GM18858 (cell line): ENCODE measurements at regions not wholly inside any gene's neighbourhood (a gene's known extent, or its start where the extent isn't known, plus 50 kb on each side); places are given as distances from the start of the nearest gene placed in this dataset.
"Not testable (repeated sequence)": the region's sequence is repeated elsewhere in the genome, so short reads cannot be mapped to it uniquely, and the experiment has no call there.

Experiments used
- ATAC-seq: cut with Tn5 transposase; IDR thresholded peaks from one replicate; pipeline ENCODE4 v1.9.1; 2021; ENCODE audit not compliant: unreplicated experiment

DNA sequence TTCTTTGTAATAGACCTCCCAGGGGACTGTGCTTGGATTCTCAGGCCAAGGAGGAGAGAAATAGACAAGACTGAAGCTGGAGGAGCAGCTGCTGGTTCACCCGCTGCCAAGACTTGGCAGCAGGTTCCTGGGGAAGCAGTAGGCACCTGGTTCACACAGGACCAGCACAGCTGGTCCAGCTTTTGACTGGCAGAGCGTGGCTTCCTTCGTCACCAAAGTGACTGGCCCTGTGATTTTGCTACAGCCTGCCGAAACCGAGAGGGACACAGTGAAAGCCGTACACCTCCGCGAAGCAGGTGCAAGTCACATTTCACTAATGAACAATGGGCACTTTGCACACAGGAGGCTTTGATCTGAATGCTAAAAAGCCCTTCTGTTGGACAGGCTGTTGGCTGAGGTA is 199.0 kb downstream of the RNF144B start:
- ATAC-seq = no peak

DNA sequence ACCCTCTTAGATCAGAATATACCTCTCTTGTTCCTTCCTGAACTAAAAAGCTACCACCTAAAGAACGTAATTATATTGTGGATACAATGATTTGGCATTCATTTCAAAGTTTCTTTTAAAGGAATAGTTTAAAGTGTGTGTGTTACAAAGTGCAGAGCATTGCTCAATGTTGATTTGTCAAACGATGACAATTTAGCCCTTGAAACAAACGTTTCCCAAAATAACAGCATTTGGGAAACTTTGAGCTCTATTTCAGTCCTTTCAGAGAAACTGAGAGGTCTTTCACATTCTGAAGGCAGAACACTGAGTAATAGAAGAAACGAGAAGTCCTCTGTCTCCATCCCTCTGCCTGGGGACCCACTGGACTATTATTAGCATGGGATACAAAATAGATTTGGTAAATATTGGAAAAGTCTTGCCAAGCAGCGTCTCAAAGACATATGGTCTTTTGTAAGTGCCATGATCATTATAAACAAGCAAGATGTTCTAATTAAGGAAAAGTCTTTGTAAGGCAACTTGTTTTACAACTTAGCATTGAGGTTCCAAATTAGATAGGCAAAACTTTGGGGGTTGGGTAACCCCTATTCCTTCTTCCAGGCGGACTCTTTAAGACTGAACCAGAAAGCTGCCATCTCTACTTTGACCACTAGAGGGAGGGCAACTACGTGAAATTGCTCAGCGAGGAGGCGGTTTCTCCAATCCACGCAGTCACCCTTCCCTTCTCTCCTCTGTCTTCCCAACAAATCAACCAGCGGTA is 208.8 kb downstream of the RNF144B start:
- peak; percentile 77 for ATAC-seq

DNA sequence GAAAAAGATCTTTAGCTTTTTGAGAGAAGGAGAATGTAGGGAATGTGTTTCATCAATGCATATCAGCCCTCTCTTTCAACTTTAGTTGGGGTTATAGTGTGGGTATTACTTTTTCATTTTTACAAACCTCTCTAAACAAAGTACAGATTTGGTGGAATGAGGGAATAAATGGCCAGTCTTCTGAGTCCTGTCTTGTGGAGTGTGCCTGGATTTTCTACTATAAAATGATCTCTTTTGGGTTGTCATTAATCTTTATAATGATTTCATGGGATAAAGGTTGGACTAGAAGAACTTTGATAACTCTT is 209.3 kb downstream of the RNF144B start:
- no peak for ATAC-seq

DNA sequence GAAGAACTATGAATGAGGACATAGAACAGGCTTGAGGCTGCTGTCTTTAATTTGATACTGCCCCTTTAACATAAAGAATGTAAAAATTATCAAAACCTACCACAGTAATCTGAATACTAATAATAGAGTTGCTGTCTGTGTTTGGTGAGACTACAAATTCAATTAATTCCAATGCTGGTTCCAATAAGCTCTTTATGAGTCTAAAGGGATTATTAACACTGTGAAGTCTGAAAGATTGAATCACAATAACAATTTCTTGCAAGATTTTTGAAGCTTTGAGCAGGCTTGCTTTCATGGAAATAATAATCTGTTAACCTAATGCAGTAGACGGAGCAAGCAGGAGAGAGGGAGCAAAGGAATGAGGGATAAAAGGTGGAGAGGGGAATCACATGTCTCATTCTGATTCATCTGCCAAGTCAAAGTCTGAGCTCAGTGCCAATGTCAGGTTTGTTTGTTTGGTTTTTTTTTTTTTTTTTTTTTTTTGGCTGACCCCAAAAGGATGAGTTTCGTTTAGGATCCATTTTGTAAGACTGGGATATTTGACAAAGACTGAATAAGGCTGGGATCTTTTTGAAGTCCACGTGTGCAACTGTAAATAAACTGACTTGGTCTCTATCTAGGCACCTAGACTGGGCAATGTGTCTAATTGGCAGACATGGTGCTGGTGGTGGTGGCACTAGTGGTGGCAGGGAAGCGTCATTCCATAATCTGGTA is 211.6 kb downstream of the RNF144B start:
- no peak for ATAC-seq

DNA sequence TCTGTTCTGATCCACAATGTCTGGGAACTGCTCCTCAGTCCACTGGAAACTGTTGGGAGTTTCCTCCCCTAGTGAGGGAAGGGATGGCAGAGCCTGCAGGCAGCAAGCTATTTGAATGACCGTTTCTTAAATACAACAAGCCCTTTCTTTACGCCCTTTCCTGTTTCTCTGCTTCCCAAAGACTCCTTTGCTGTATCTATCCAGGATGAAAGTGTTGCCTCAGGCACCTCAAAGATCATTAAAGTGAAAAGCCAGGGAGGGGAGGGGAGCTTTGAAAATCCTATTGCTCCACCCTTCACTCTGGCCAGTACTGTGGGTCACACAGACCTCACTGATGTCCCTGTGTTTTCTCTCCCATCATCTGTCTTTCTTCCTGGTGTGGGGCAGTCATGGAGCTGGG is 213.1 kb downstream of the RNF144B start:
- ATAC-seq = no peak

DNA sequence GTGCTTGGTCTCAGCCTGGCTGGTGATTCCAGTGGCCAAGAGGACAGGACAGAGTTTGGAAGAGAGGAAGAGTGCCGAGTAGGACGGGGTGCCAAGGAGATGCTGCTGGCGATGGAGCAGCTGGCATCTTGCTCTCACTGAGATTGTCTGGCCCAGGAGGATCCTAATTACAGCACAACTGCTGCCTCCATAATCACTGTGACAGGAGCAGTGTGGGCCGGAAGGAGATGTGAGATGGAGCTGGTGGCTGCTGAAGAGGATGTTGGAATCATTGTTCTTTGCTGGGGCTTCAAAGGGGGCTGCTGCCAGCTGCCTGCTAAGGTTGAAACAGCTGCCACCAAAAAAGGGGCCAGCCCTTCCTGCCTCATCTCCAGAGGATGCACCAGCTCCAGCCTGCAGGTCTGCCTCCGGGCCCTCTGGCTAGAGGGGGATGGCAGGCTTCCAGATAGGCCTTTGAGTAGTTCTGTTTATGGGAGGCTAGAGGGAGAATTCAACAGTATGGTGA is 214.4 kb downstream of the RNF144B start:
- ATAC-seq = no peak

DNA sequence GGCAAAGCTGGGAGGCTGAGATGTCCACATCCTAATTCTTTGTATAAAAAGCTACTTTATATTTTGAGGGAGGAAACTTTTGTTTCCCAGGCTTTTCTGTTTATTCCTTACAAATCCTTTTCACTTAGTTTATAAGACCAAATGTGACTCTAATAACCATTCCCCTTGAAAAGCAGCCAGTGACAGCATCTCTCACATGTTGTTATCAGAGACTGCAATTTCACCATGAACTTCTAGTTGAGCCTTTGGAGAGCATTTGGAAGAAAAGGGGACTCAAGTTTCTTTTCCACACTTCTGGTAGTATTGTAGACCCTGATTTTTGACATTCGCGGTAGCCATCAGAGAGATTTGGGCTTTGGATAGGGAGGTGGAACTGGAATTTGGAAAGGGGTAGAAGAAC is 215.8 kb downstream of the RNF144B start:
- ATAC-seq = no peak

DNA sequence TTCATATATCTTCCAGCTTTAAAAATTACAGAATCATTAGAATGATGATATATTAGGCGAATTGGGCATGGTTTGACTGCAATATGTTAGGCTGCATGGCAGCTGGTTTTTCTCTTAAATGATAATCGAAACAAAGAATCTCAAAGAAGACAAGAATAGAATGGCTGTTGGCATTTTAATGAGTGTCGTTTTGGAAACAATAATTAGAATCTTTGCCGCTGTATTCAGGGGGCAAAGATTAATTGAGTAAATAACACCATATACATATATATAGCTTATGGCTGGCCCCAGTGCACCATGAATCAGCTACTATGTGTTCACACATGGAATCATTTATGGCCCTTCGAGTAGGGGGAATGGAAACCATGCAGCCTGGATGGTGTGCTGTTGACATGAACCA is 216.2 kb downstream of the RNF144B start:
- ATAC-seq = no peak

DNA sequence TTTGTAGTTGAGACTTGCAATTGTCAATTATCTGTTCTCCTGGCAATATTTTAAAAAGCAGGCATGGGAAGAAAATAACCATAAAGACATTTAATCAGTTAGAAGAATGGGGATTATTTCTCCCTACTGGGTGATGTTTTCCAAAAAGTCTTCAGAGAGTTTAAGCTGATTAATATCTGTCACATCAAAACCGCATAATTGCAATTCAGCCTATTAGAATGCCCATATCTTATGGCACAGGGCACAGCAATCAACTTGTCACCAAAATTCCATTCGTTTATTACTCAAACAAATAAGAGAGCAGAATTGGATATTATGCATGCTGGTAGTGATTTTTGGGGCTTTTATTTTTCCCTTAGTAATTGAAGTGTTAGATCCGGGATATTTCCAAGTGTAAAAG is 218.7 kb downstream of the RNF144B start:
- no peak for ATAC-seq

DNA sequence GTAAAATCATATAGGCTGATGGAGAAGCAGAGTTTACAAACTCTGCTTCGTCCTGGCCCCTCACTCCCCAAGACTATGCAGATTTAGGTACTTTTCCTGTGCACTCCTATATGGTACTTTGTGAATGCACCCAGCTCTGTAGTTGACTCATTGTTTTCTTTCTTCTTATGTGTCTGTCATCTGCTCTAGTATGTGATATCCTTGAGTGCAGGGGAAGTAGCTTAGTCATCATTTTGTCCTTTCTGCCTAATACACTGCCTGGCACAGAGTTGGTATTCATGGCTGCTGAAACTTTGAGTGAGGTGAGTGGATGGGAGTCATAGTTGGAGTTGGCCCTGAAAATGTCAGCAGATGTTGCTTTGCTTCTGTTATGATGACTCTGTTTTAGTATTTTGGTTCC is 222.6 kb downstream of the RNF144B start:
- ATAC-seq = no peak

DNA sequence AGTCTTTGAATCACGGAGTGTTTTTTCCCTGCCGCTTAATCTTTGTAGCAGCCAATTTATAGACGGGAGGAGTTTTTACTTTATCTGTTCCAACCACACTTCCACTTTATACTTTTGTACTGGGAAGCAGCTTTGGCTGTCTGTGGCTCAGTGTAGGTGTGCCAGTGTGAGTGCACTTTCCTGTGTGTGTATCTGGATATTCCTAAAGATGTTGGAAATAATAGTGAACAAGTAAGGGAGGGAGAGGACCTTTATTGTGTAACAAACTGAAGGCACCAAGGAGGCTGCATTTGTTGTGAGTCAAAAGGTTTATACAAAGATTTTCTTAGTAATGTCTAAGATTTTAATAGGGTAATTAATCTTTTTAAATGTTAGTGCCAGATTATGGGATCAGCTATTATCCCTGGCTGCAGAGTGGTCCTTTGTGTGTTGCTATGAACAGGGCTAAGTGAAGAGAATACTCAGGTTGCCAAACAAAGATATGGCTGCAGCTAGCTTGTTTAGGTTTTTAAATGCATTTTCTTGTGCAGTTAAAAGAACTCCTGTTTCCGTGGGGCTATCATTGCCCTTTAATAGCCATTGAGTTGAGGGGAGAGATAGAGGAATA is 226.3 kb downstream of the RNF144B start:
- no peak for ATAC-seq

DNA sequence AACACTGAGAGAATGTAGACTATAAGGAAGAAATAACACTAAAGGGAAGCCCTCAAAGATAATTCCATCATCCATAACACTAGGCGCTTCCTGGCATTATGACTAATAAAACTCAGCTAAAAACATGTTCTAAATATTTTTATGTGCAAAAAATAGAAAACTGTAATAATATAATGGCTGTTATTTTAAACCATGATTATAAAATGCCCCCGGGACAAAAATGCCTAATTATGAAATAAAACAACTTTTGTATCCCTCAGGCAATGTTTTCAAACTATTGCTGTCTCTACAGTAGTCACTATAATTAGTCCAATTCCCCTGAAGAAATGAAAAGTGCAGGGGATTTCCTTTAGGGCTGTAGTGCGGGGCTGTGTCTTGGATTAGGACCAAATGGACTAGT is 242.4 kb downstream of the RNF144B start:
- no peak for ATAC-seq

DNA sequence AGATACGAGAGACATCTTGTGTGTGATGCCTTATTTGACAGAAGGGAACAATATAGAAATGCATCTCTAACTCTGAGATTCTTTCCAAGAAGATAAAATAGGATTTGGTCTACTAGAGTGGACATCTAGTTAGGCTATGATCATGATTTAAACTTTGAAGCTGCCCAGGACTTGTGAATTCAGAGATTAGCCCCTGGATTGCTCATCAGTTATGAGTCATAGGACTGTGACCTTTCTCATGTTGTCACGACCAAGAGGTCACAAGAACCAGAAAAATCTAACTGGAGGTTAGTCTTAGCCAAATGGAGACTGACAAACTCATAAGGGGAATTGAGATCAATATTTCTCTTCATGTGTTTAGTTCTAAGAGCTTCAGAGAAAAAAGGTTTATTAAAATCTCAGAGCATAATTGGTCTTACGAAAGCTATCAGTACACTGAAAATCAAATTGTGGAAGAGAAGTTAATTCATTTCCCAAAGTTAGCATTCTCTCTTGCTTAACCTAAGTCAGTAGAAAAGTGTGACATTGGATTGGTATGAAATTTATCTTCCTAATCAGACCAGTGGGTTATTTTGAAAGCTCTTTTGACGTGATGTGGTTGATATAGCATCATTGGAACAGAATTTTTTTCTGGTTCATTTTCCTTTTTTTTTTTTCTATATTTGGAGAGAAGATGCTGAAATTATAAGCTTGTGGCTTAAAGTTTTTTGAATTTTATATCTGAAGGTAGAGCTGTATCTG is 245.7 kb downstream of the RNF144B start:
- no peak for ATAC-seq

DNA sequence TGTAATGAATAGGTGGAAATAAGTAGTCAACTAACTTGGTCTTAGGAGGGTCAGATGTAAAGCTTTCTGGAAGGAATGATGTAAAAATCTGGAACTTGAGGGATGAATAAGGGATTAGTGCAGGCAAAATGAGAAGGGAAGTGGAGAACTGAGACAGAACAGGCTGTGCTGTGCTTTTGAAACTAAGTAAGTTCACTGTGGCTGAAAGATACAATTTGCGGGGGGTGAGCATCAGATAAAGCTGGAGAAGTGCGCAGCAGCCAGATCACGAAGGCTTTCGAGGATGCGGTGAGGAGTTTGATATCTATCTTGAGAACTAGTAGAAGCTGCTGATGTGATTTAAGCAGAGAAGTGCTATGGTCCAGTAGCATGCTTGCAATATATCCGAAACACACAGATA is 247.8 kb downstream of the RNF144B start:
- no peak for ATAC-seq

DNA sequence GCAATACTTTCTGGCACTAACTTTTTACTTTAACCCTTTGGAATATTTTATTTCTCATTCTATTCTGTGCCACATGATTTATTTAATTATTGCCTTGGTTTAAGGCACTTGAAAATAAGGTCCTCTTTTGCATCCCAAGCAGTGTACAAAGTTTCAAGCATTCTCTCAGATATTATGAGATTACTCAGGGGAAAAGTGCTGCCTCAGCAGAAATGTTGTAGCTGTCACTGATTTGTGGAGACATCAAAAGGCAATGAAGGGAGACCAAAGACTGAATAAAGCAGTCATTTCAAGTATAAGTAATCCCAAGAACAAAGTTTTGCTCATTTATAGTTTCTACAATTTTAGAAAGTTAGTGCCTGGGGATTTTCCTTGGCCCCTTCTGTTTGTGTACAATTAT is 253.0 kb downstream of the RNF144B start:
- no peak for ATAC-seq

DNA sequence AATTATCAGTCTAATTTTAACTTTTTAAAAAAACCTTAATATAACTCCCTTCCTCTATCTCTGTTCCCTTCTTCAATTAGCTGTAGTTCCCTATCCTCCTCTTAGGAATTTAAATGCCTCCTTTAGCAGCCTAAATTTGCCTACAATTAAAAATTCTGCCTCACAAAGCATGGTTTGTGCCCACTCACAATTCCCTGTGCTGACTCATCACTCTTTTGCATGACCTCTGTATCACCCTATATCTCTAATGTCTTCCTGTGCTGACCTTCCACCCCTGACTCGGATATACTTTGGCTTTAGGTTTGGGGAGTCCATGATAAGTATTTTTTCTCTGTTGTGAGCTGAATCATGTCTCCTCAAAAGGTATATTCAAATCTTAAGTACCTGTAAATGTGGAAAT is 253.6 kb downstream of the RNF144B start:
- ATAC-seq = no peak

DNA sequence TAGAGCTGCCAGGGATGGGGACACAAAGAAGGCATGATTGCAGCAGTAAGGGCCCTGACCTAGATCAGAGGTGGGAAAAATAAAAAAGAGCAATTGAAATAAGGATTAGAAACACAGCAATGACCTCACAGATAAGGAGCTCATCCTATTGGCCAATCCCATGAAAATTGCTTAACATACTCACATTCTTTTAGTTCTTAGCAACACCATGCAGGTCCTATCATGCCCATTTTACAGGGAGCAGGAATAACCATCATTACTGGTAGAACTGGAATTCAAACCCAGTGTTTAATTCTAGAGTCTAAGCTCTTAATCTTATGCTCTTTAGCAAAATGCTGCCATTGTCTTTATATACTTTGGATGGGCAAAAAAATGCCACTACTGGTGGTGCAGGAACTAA is 267.7 kb downstream of the RNF144B start:
- ATAC-seq = no peak

DNA sequence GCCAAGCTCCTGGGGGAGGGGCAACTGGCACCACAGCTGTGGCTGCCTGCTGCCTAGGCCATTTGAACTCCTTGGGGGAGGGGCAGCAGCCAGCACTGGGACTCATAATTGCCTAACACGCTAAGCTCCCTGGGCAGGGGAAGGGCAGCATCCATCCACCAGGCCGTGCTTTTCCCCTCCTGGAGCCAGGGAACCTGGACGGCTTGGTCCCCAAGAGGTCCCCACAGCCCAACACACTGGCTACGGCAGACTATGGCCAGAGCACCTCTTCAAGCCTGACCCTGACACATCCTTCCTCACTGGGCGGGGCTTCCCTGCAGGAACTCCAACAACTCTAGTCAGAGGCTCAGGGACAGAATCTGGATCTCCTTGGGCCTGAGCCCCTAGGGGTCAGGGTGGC is 269.4 kb downstream of the RNF144B start:
- ATAC-seq = no peak

DNA sequence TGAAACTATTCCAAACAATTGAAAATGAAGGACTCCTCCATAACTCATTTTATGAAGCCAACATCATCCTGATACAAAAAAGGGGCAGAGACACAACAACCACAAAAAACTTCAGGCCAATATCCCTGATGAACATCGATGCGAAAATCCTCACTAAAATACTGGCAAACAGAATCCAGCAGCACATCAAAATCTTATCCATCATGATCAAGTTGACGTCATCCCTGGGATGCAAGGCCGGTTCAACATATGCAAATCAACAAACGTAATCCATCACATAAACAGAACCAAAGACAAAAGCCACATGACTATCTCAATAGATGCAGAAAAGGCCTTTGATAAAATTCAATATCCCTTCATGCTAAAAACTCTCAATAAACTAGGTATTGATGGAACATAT is 272.8 kb downstream of the RNF144B start:
- not testable (repeated sequence) for ATAC-seq

DNA sequence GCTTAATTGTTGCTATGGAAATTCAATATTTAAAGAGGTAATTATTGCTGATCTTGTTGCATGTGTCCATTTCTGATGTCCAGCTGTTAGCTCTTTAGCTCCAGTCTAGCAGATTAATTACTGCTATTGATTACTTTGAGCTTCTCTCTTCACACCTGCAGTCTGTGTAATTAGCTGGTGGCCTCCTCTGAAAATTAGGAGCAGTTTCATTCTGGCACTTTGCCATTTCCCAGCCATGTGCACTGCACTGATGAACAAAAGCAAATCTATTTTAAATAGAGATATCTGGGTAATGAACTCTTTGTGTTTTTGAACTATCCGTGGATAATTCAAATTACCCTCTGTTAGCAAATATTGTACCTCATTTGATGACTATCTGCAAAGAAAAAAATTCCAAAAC is 275.9 kb downstream of the RNF144B start:
- ATAC-seq = no peak

DNA sequence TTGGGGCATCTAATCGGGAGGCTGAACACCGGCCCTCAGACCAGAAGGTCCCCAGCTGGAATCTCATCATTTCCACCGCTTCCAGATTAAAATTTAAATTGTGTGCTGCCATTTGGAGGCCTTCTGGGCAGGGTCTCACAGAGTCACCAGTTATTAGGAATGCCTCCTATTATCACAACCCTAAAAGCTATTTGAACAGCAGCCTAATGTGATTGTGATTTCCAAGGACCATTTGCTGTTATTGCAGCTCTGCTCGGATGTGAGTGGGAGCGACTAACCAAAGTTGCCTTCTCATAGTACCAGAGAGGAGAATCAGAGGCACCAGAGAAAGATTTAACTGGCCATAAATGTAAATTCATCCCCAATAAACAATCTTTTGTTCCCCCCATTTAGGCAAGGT is 277.3 kb downstream of the RNF144B start:
- ATAC-seq = no peak

DNA sequence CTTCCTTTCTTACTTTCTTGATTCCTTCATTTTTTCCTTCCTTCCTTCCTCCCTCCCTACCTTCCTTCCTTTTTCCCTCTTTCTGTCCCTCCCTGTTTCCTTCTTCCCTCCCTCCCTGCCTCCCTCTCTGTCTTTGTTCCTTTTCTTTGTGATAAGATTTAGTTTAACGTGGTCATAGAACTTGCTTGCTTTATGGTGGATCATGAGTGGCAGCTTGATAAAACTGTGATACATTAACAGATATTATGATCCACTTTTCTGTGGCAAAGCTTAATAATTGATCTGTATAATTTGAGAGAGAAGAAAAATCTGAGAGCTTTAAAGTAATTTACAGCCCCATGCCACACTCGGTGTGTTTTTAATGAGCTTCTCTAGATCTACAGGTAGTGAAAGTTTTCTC is 280.5 kb downstream of the RNF144B start:
- ATAC-seq = no peak
